ENCODE measurements at regions not wholly inside any gene's neighbourhood (a gene's known extent, or its start where the extent isn't known, plus 50 kb on each side); places are given as distances from the start of the nearest gene placed in this dataset.
A peak's percentile ranks its signal among the peaks of the same experiment; 100 is the strongest.

- DNase-seq (ENCODE audit: low read depth in 1 of 2, low spot score in 1 of 2) = no peak
- no peak overlapping the region for H3K4me3 ChIP-seq
- H3K36me3 ChIP-seq = no peaks in the 10 kb centered on the region
- H3K27ac ChIP-seq = no peak overlapping the region
- no peaks in the 10 kb centered on the region for H3K9me3 ChIP-seq (ENCODE audit: low read depth)
- no peaks in the 10 kb centered on the region for H3K27me3 ChIP-seq
- no peaks in the 10 kb centered on the region for H3K4me1 ChIP-seq (ENCODE audit: low read depth)
- no peak for TF ChIP-seq CTCF (IDR thresholded peaks at IDR 0.05; ENCODE audit: low read depth, low read length)
Observed at GRCh38 chr12:42799966-42800365, 210.4 kb upstream of the PRICKLE1 start.

- no peaks in the 10 kb centered on the region for H3K27me3 ChIP-seq
- peak overlapping the region; percentile 31 for H3K27ac ChIP-seq
Observed at GRCh38 chr12:42798811-42799438, 209.4 kb upstream of the PRICKLE1 start.

GRCh38 chr12:42794806-42795205 is 205.3 kb upstream of the PRICKLE1 start:
- Histone ChIP-seq H3K9me3 (ENCODE audit: low read depth) (no peaks in the 10 kb centered on the region), H3K27me3 (no peaks in the 10 kb centered on the region), H3K36me3 (no peaks in the 10 kb centered on the region), H3K27ac (no peak overlapping the region), H3K4me3 (no peak overlapping the region), H3K4me1 (ENCODE audit: low read depth) (peaks cover 15% of the 10 kb centered on the region)
- TF ChIP-seq CTCF (IDR thresholded peaks at IDR 0.05; ENCODE audit: low read depth, low read length) = no peak
- no peak for DNase-seq (ENCODE audit: low read depth in 1 of 2, low spot score in 1 of 2)

More at GRCh38 chr12:42798811-42799438, 209.4 kb upstream of the PRICKLE1 start:
- DNase-seq (ENCODE audit: low read depth in 1 of 2, low spot score in 1 of 2) = peak in 1 of 2 donors; percentile 48
- H3K36me3 ChIP-seq = no peaks in the 10 kb centered on the region
- TF ChIP-seq CTCF (IDR thresholded peaks at IDR 0.05; ENCODE audit: low read depth, low read length) = no peak
- H3K4me3 ChIP-seq = no peak overlapping the region
- no peaks in the 10 kb centered on the region for H3K4me1 ChIP-seq (ENCODE audit: low read depth)
- H3K9me3 ChIP-seq (ENCODE audit: low read depth) = no peaks in the 10 kb centered on the region

GRCh38 chr12:42793166-42793565 is 203.6 kb upstream of the PRICKLE1 start:
- H3K36me3 ChIP-seq = no peaks in the 10 kb centered on the region
- no peak for DNase-seq (ENCODE audit: low read depth in 1 of 2, low spot score in 1 of 2)
- H3K4me3 ChIP-seq = no peak overlapping the region
- H3K9me3 ChIP-seq (ENCODE audit: low read depth) = no peaks in the 10 kb centered on the region
- peaks cover 26% of the 10 kb centered on the region for H3K4me1 ChIP-seq (ENCODE audit: low read depth)
- H3K27me3 ChIP-seq = no peaks in the 10 kb centered on the region
- no peak for TF ChIP-seq CTCF (IDR thresholded peaks at IDR 0.05; ENCODE audit: low read depth, low read length)
- H3K27ac ChIP-seq = no peak overlapping the region

- peak in 1 of 2 donors; percentile 32 for DNase-seq (ENCODE audit: low read depth in 1 of 2, low spot score in 1 of 2)
- peaks cover 35% of the 10 kb centered on the region for H3K4me1 ChIP-seq (ENCODE audit: low read depth)
- TF ChIP-seq CTCF (IDR thresholded peaks at IDR 0.05; ENCODE audit: low read depth, low read length) = peak; percentile 9
- H3K9me3 ChIP-seq (ENCODE audit: low read depth) = no peaks in the 10 kb centered on the region
- H3K36me3 ChIP-seq = no peaks in the 10 kb centered on the region
- no peak overlapping the region for H3K4me3 ChIP-seq
- H3K27me3 ChIP-seq = no peaks in the 10 kb centered on the region
- H3K27ac ChIP-seq = peak overlapping the region; percentile 97
Observed at GRCh38 chr12:42792265-42792664, 202.7 kb upstream of the PRICKLE1 start.
